SU-DHL-6 (cell line): ENCODE measurements at regions not wholly inside any gene's neighbourhood (a gene's known extent, or its start where the extent isn't known, plus 50 kb on each side); places are given as distances from the start of the nearest gene placed in this dataset.

Source experiments
- H2AFZ ChIP-seq: fragments of 200-600 bp; sonication (generic); 2 replicates; pipeline ENCODE4 v1.6.1; 2014; ENCODE audit warnings: low read depth, mild to moderate bottlenecking, moderate library complexity, mixed read lengths, antibody characterized with exemption, low read length; ENCODE audit not compliant: severe bottlenecking
- H3F3A ChIP-seq: fragments of 200-600 bp; shearing (Covaris generic); 2 replicates; pipeline ENCODE4 v1.6.0; 2016; ENCODE audit warnings: antibody characterized with exemption, mild to moderate bottlenecking; ENCODE audit not compliant: insufficient read depth
- H3K27ac ChIP-seq: fragments of 200-600 bp; sonication (generic); 2 replicates; pipeline ENCODE4 v1.5.1; 2016; ENCODE audit warnings: low read depth, mild to moderate bottlenecking, low read length, moderate library complexity, mixed read lengths
- H3K27me3 ChIP-seq: fragments of 200-600 bp; sonication (generic), shearing (Covaris generic); 2 replicates; pipeline ENCODE4 v1.6.0; 2014; ENCODE audit warnings: mild to moderate bottlenecking, low read length
- H3K36me3 ChIP-seq: fragments of 200-600 bp; sonication (generic); 2 replicates; pipeline ENCODE4 v1.6.1; 2014; ENCODE audit warnings: mild to moderate bottlenecking, low read length, mixed read lengths
- H3K4me2 ChIP-seq: fragments of 300-600, 200-600 bp; shearing (Covaris generic), sonication (generic); 2 replicates; pipeline ENCODE4 v1.6.0; 2014; ENCODE audit warnings: low read length, low read depth, mild to moderate bottlenecking; ENCODE audit not compliant: poor library complexity, severe bottlenecking
- H3K4me3 ChIP-seq: fragments of 200-600 bp; sonication (generic); 2 replicates; pipeline ENCODE4 v1.5.1; 2014; ENCODE audit warnings: antibody characterized with exemption, low read length, mild to moderate bottlenecking, mixed read lengths; ENCODE audit not compliant: insufficient read depth, poor library complexity, severe bottlenecking
- H3K79me2 ChIP-seq: fragments of 200-600 bp; sonication (generic); 2 replicates; pipeline ENCODE4 v1.6.1; 2014; ENCODE audit warnings: mild to moderate bottlenecking, low read length, moderate library complexity; ENCODE audit not compliant: insufficient read depth
- H3K9ac ChIP-seq: fragments of 200-600 bp; sonication (generic); 2 replicates; pipeline ENCODE4 v1.7.0; 2014; ENCODE audit warnings: mild to moderate bottlenecking, low read length
- H3K9me2 ChIP-seq: fragments of 200-600 bp; sonication (generic); replicated peaks from 2 replicates; pipeline ENCODE4 v1.6.1; 2014; ENCODE audit warnings: low read length; ENCODE audit not compliant: insufficient read depth
- H3K9me3 ChIP-seq: fragments of 200-600 bp; sonication (generic); 2 replicates; pipeline ENCODE4 v1.6.1; 2014; ENCODE audit warnings: low read length, mixed read lengths; ENCODE audit not compliant: insufficient read depth
- H4K20me1 ChIP-seq: fragments of 200-600 bp; sonication (generic); 2 replicates; pipeline ENCODE4 v1.6.1; 2014; ENCODE audit warnings: low read depth, mild to moderate bottlenecking, antibody characterized with exemption, low read length, moderate library complexity, mixed read lengths
- CTCF ChIP-seq: fragments of 200-600 bp; sonication (generic); IDR thresholded peaks from one replicate; pipeline ENCODE4 v1.5.1; 2017; ENCODE audit warnings: antibody characterized with exemption, mild to moderate bottlenecking, low read length, moderate library complexity; ENCODE audit not compliant: insufficient read depth, poor library complexity, severe bottlenecking
- EZH2phosphoT487 ChIP-seq: fragments of 200-600 bp; sonication (generic), shearing (Covaris generic); conservative IDR thresholded peaks from 2 replicates; pipeline ENCODE4 v1.6.1; 2018; ENCODE audit warnings: mild to moderate bottlenecking, antibody characterized with exemption, low read length, moderate library complexity, mixed read lengths

DNA sequence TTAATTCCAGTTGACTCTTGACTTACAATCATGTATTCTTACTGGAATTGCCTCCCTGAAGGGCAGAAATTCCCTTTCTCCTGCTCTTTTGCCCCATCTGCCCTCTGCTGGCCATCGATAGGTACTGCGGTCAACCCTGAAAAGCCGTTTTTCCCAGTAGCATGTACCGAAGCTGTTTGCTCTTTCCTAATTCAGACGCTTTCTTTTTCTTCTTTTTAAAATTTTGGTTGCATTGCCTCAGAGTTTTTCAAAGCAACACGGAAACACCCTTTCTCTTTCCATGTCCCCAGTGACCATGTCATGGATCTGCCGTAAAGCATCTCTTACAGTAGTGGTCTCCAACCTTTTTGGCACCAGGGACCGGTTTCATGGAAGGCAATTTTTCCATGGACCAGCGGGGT is 164.2 kb upstream of the C1orf21 start:
- Histone ChIP-seq H3K4me3 (no peak overlapping the region), H3F3A (no peaks in the 10 kb centered on the region), H3K27me3 (no peaks in the 10 kb centered on the region), H3K9me2 (no peaks in the 10 kb centered on the region), H3K4me2 (no peak overlapping the region), H3K27ac (no peak overlapping the region), H2AFZ (no peak overlapping the region), H3K9ac (no peak overlapping the region), H3K9me3 (no peaks in the 10 kb centered on the region), H3K36me3 (no peaks in the 10 kb centered on the region), H3K79me2 (no peaks in the 10 kb centered on the region), H4K20me1 (no peaks in the 10 kb centered on the region)
- peak; percentile 61 for TF ChIP-seq CTCF
- TF ChIP-seq EZH2phosphoT487: no peak

DNA sequence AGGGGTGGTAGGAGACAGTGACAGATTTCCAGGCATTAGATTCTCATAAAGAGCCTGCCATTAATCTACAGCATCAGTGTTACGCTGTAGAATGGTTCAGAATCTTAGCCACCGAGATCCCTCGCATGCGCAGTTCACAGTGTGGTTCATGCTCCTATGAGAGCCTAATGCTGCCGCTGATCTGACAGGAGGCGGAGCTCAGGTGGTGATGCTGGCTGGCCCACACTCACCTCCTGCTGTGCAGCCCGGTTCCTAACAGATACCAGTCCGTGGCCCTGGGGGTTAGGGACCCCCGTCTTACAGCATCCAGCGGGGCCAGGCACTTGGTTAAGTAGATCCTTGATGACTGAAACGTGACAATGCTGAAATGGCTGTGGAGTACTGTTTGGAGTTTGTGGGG is 163.6 kb upstream of the C1orf21 start:
- Histone ChIP-seq H3K79me2 (no peaks in the 10 kb centered on the region), H3K9me2 (no peaks in the 10 kb centered on the region), H2AFZ (no peak overlapping the region), H3F3A (no peaks in the 10 kb centered on the region), H4K20me1 (no peaks in the 10 kb centered on the region), H3K27me3 (no peaks in the 10 kb centered on the region), H3K27ac (no peak overlapping the region), H3K36me3 (no peaks in the 10 kb centered on the region), H3K4me3 (no peak overlapping the region), H3K9me3 (no peaks in the 10 kb centered on the region), H3K4me2 (no peak overlapping the region), H3K9ac (no peak overlapping the region)
- TF ChIP-seq CTCF (no peak), EZH2phosphoT487 (no peak)

DNA sequence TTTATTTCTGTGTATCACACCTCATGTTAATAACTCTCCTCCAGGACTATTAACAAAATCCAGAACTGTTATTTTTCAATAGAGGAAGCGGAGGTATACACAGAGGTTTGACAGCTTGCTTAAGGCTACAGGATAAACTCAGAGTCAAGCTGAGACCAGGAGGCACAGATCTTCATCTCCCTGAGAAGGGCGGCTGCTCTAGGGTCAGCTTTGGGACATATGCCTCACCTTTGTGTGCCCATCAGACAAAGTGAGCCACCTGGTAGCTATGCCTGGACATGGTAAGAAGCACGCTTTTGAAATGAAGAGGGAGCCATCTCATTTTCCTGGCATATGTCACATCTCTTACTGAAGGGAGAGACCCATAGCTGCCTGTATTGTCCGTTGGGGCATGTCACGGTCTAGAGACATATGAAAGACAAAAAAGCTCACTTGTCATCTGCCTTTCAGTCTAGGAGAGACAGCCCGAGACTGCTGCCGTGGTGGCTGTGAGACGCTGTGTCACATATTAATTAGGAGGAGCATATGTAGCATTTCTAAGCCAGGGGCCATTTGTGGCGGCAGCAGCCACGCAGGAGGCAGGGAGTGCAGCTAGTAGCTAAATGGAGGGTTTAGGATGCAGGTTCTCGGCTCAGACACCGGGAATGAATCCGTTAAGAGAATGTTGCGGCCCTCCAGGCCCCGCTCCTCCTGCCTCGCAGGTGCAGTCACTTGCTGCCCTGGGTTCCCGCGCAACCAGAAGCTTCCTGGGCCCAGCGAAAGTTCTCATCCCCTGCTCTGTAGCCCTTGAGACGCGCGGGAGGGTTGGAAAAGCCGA is 161.3 kb upstream of the C1orf21 start:
- Histone ChIP-seq H3K79me2 (no peaks in the 10 kb centered on the region), H2AFZ (no peak overlapping the region), H3K27me3 (no peaks in the 10 kb centered on the region), H3K4me3 (no peak overlapping the region), H3F3A (no peaks in the 10 kb centered on the region), H3K36me3 (no peaks in the 10 kb centered on the region), H3K9me2 (no peaks in the 10 kb centered on the region), H3K9me3 (no peaks in the 10 kb centered on the region), H3K9ac (no peak overlapping the region), H4K20me1 (no peaks in the 10 kb centered on the region), H3K4me2 (no peak overlapping the region), H3K27ac (no peak overlapping the region)
- no peak for TF ChIP-seq CTCF
- no peak for TF ChIP-seq EZH2phosphoT487
